ENCODE measurements at regions not wholly inside any gene's neighbourhood (a gene's known extent, or its start where the extent isn't known, plus 50 kb on each side); places are given as distances from the start of the nearest gene placed in this dataset.
"Not testable (repeated sequence)": the region's sequence is repeated elsewhere in the genome, so short reads cannot be mapped to it uniquely, and the experiment has no call there.

DNA sequence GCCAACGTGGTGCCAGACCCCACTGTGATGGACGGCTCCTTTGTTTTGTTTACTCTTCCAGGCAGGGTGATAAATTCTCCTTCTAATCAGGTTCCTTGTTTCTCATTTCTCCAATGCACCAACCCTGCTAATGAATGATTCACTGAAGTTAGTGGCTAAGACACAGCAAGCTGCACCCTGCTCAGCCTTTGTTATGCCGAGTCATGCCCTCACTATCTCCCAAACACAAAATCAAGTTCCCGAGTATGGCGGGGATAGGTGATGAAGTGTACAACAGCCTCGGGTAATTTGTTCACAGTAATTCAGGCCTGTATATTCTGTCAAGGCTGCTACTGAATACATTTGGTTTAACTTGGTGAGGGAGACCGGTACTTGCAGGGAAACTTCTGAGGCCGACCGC is 83.8 kb upstream of the HS3ST4 start:
- no peak overlapping the region for H3K4me2 ChIP-seq (ENCODE audit: extremely low read depth, insufficient read depth, low read length)
- H3K9ac ChIP-seq (ENCODE audit: insufficient read depth, low read length): no peak overlapping the region
- H3K9me3 ChIP-seq (ENCODE audit: control insufficient read depth, insufficient read depth, low read depth, low read length): no peaks in the 10 kb centered on the region
- TF ChIP-seq, protein P1, sequence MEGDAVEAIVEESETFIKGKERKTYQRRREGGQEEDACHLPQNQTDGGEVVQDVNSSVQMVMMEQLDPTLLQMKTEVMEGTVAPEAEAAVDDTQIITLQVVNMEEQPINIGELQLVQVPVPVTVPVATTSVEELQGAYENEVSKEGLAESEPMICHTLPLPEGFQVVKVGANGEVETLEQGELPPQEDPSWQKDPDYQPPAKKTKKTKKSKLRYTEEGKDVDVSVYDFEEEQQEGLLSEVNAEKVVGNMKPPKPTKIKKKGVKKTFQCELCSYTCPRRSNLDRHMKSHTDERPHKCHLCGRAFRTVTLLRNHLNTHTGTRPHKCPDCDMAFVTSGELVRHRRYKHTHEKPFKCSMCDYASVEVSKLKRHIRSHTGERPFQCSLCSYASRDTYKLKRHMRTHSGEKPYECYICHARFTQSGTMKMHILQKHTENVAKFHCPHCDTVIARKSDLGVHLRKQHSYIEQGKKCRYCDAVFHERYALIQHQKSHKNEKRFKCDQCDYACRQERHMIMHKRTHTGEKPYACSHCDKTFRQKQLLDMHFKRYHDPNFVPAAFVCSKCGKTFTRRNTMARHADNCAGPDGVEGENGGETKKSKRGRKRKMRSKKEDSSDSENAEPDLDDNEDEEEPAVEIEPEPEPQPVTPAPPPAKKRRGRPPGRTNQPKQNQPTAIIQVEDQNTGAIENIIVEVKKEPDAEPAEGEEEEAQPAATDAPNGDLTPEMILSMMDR (conservative IDR thresholded peaks at IDR 0.05 in 1 of 2, IDR thresholded peaks at IDR 0.05 in 1 of 2; ENCODE audit: low read depth in 1 of 2, low read length in 2 of 2): no peak
- no peak for TF ChIP-seq EZH2 (IDR thresholded peaks at IDR 0.05; ENCODE audit: low read length, missing control alignments)
- no peaks in the 10 kb centered on the region for H4K20me1 ChIP-seq (ENCODE audit: control insufficient read depth, extremely low read depth, insufficient read depth, low read length)
- no peak overlapping the region for H3K27ac ChIP-seq (ENCODE audit: insufficient read depth, low read length)
- H3K4me3 ChIP-seq (replicated peaks in 1 of 4; ENCODE audit: control extremely low read depth in 1 of 4, insufficient read depth in 1 of 4, low read depth in 3 of 4, low read length in 4 of 4): no peak overlapping the region
- H3K27me3 ChIP-seq (ENCODE audit: control insufficient read depth, insufficient read depth, low read length): no peaks in the 10 kb centered on the region
- no peak for DNase-seq (ENCODE audit: low read depth in 2 of 2)
- no peaks in the 10 kb centered on the region for H3K79me2 ChIP-seq (ENCODE audit: control insufficient read depth, insufficient read depth, low read length)
- H3K36me3 ChIP-seq (ENCODE audit: control insufficient read depth, insufficient read depth, low read length): no peaks in the 10 kb centered on the region
- H2AFZ ChIP-seq (ENCODE audit: low read length): no peak overlapping the region
- H3K4me1 ChIP-seq (ENCODE audit: control insufficient read depth, extremely low read depth, insufficient read depth, low read length): no peaks in the 10 kb centered on the region

DNA sequence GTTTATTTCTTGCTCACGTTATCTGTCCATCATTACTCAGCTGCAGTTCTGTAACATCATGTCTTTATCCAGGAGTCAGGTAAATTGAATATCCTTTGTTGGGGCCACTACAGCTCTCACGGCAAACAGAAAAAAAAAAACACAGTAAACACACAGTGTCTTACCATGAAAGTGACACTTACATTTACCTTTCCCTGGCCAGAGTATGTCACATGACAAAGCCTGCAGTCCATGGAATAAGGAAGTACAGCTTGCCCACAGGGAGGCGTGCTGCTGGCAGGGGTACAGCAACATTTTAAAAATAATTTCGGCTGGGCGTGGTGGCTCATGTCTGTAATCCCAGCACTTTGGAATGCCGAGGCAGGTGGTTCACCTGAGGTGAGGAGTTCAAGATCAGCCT is 85.7 kb upstream of the HS3ST4 start:
- Histone ChIP-seq H3K27me3 (ENCODE audit: control insufficient read depth, insufficient read depth, low read length) (no peaks in the 10 kb centered on the region), H3K27ac (ENCODE audit: insufficient read depth, low read length) (no peak overlapping the region), H3K4me1 (ENCODE audit: control insufficient read depth, extremely low read depth, insufficient read depth, low read length) (no peaks in the 10 kb centered on the region), H3K9me3 (ENCODE audit: control insufficient read depth, insufficient read depth, low read depth, low read length) (no peaks in the 10 kb centered on the region), H2AFZ (ENCODE audit: low read length) (no peak overlapping the region), H3K9ac (ENCODE audit: insufficient read depth, low read length) (no peak overlapping the region), H3K4me2 (ENCODE audit: extremely low read depth, insufficient read depth, low read length) (no peak overlapping the region), H3K79me2 (ENCODE audit: control insufficient read depth, insufficient read depth, low read length) (no peaks in the 10 kb centered on the region), H3K4me3 (replicated peaks in 1 of 4; ENCODE audit: control extremely low read depth in 1 of 4, insufficient read depth in 1 of 4, low read depth in 3 of 4, low read length in 4 of 4) (no peak overlapping the region), H4K20me1 (ENCODE audit: control insufficient read depth, extremely low read depth, insufficient read depth, low read length) (no peaks in the 10 kb centered on the region), H3K36me3 (ENCODE audit: control insufficient read depth, insufficient read depth, low read length) (no peaks in the 10 kb centered on the region)
- TF ChIP-seq, protein P1 (conservative IDR thresholded peaks at IDR 0.05 in 1 of 2, IDR thresholded peaks at IDR 0.05 in 1 of 2; ENCODE audit: low read depth in 1 of 2, low read length in 2 of 2): no peak
- no peak for DNase-seq (ENCODE audit: low read depth in 2 of 2)

DNA sequence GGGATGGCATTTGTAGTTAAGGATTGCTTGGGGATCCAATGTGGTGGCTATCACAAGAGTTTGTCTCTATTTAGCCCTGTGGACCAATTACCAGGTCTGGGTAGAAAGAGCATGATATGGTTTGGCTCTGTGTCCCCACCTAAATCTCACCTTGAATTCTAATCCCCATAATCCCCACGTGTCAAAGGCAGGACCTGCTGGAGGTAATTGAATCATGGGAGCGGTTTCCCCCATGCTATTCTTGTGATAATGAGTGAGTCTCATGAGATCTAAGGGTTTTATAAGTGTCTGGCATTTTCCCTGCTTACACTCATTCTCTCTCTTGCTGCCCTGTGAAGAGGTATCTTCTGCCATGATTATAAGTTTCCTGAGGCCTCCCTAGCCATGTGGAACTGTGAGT is 86.4 kb upstream of the HS3ST4 start:
- H3K9ac ChIP-seq (ENCODE audit: insufficient read depth, low read length): no peak overlapping the region
- TF ChIP-seq, protein P1 (conservative IDR thresholded peaks at IDR 0.05 in 1 of 2, IDR thresholded peaks at IDR 0.05 in 1 of 2; ENCODE audit: low read depth in 1 of 2, low read length in 2 of 2): no peak
- no peak for TF ChIP-seq EZH2 (IDR thresholded peaks at IDR 0.05; ENCODE audit: low read length, missing control alignments)
- H3K79me2 ChIP-seq (ENCODE audit: control insufficient read depth, insufficient read depth, low read length): no peaks in the 10 kb centered on the region
- H3K9me3 ChIP-seq (ENCODE audit: control insufficient read depth, insufficient read depth, low read depth, low read length): no peaks in the 10 kb centered on the region
- H3K27ac ChIP-seq (ENCODE audit: insufficient read depth, low read length): no peak overlapping the region
- H3K27me3 ChIP-seq (ENCODE audit: control insufficient read depth, insufficient read depth, low read length): no peaks in the 10 kb centered on the region
- no peak for DNase-seq (ENCODE audit: low read depth in 2 of 2)
- H2AFZ ChIP-seq (ENCODE audit: low read length): no peak overlapping the region
- H3K4me3 ChIP-seq (replicated peaks in 1 of 4; ENCODE audit: control extremely low read depth in 1 of 4, insufficient read depth in 1 of 4, low read depth in 3 of 4, low read length in 4 of 4): no peak overlapping the region
- H3K4me2 ChIP-seq (ENCODE audit: extremely low read depth, insufficient read depth, low read length): no peak overlapping the region
- no peaks in the 10 kb centered on the region for H4K20me1 ChIP-seq (ENCODE audit: control insufficient read depth, extremely low read depth, insufficient read depth, low read length)
- no peaks in the 10 kb centered on the region for H3K4me1 ChIP-seq (ENCODE audit: control insufficient read depth, extremely low read depth, insufficient read depth, low read length)
- no peaks in the 10 kb centered on the region for H3K36me3 ChIP-seq (ENCODE audit: control insufficient read depth, insufficient read depth, low read length)

DNA sequence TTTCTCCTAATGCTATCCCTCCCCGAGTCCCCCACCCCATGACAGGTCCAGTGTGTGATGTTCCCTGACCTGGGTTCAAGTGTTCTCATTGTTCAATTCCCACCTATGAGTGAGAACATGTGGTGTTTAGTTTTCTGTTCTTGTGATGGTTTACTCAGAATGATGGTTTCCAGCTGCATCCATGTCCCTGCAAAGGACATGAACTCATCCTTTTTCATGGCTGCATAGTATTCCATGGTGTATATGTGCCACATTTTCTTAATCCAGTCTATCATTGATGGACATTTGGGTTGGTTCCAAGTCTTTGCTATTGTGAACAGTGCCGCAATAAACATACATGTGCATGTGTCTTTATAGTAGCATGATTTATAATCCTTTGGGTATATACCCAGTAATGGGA is 90.5 kb upstream of the HS3ST4 start:
- not testable (repeated sequence) for H3K9ac ChIP-seq (ENCODE audit: insufficient read depth, low read length); H3K4me3 ChIP-seq (replicated peaks in 1 of 4; ENCODE audit: control extremely low read depth in 1 of 4, insufficient read depth in 1 of 4, low read depth in 3 of 4, low read length in 4 of 4); H3K79me2 ChIP-seq (ENCODE audit: control insufficient read depth, insufficient read depth, low read length); H4K20me1 ChIP-seq (ENCODE audit: control insufficient read depth, extremely low read depth, insufficient read depth, low read length); DNase-seq (ENCODE audit: low read depth in 2 of 2); H3K27ac ChIP-seq (ENCODE audit: insufficient read depth, low read length); H3K9me3 ChIP-seq (ENCODE audit: control insufficient read depth, insufficient read depth, low read depth, low read length); H3K27me3 ChIP-seq (ENCODE audit: control insufficient read depth, insufficient read depth, low read length); H3K36me3 ChIP-seq (ENCODE audit: control insufficient read depth, insufficient read depth, low read length); H2AFZ ChIP-seq (ENCODE audit: low read length); H3K4me1 ChIP-seq (ENCODE audit: control insufficient read depth, extremely low read depth, insufficient read depth, low read length); H3K4me2 ChIP-seq (ENCODE audit: extremely low read depth, insufficient read depth, low read length)

Data from fibroblast of lung (primary cell).